AG04450 (cell line): ENCODE measurements at regions not wholly inside any gene's neighbourhood (a gene's known extent, or its start where the extent isn't known, plus 50 kb on each side); places are given as distances from the start of the nearest gene placed in this dataset.

ENCODE experiments used
- CTCF ChIA-PET: fragments of 300-600, 350-600 bp; formaldehyde crosslinking; extraction: SDS; loops from one replicate; lab custom pipeline; 2022; ENCODE audit warnings: antibody characterized with exemption, inconsistent platforms; lab: Charles Lee
- POLR2A ChIA-PET: fragments of 350-600 bp; formaldehyde crosslinking; extraction: SDS; loops from one replicate; lab custom pipeline; 2021; ENCODE audit warnings: antibody characterized with exemption, inconsistent platforms; lab: Yijun Ruan, JAX
- DNase-seq: peaks from one replicate; pipeline ENCODE4 v3.0.0-alpha.2; 2011; ENCODE audit warnings: low read depth, low spot score
- H3K27ac ChIP-seq: one replicate; pipeline ENCODE4 v1.5.1; 2012; ENCODE audit warnings: low read depth, low read length, control low read depth
- H3K27me3 ChIP-seq: one replicate; pipeline ENCODE4 v1.6.0; 2012; ENCODE audit warnings: low read length; ENCODE audit not compliant: control insufficient read depth, insufficient read depth
- H3K4me3 ChIP-seq: 2 replicates; pipeline ENCODE4 v1.5.1; 2011; ENCODE audit warnings: mild to moderate bottlenecking, low read depth, low read length, control low read depth
- H3K9me3 ChIP-seq: 2 replicates; pipeline ENCODE4 v1.5.1; 2012; ENCODE audit warnings: low read length; ENCODE audit not compliant: control insufficient read depth, insufficient read depth
- TF ChIP-seq, protein P1 (sequence below): IDR thresholded peaks from 2 replicates; pipeline ENCODE4 v1.5.1; 2011; ENCODE audit warnings: low read depth, low read length, control low read depth, inconsistent platforms

DNA sequence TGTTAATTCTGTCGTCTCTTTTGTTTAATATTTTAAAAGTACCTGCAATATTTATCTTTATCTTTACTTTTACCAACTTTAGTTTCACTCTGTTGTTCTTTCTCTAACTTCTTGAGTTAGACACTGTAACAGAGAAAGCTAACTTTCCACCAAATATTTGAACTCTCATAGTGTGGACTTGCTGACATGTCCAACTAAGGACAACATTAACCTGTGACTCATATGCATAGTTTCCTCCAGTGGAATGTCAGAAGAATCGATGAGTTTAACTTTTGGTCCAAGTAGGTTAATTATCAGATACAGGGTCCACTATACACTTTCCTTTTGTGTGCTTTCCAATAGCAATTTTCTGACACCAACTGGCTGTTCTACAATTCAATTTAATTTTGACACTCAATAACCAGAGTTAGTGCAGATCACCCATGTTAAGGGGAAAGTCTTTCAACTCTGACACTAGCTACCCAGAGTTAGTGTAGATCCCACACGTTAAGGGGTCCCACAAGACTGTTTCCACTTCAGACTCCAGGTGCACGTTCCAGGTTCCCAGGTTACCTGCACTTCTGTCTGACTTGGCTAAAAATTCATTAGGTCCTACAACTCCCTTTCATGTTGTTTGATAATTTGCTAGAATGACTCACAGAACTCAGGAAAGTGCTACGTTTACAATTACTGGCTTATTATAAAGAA, 559.0 kb upstream of the AMOT start:
- CTCF ChIA-PET: no interaction called here
- H3K4me3 ChIP-seq: no peak overlapping the region

DNA sequence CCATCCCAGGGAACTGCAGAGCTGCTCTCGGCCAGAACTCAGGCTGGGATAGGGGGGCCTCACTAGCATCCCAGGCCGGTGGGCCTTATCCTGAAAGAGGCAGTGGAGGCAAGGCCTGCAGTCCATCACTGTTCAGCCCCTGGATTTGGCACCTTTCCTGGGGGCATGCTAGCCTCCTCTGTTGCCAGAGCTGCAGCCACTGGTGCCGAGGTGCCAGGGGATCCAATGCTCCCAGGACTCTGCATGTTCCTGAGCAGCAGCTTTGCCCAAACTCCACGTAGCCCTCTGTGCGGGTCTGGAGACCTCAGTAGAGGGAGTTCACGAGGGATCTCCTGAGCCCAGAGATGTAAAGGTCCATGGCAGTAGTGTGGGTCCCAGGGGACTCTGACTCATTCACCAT, 551.7 kb upstream of the AMOT start:
- POLR2A ChIA-PET: no interaction called here
- TF ChIP-seq, protein P1, sequence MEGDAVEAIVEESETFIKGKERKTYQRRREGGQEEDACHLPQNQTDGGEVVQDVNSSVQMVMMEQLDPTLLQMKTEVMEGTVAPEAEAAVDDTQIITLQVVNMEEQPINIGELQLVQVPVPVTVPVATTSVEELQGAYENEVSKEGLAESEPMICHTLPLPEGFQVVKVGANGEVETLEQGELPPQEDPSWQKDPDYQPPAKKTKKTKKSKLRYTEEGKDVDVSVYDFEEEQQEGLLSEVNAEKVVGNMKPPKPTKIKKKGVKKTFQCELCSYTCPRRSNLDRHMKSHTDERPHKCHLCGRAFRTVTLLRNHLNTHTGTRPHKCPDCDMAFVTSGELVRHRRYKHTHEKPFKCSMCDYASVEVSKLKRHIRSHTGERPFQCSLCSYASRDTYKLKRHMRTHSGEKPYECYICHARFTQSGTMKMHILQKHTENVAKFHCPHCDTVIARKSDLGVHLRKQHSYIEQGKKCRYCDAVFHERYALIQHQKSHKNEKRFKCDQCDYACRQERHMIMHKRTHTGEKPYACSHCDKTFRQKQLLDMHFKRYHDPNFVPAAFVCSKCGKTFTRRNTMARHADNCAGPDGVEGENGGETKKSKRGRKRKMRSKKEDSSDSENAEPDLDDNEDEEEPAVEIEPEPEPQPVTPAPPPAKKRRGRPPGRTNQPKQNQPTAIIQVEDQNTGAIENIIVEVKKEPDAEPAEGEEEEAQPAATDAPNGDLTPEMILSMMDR: no peak
- H3K4me3 ChIP-seq: no peak overlapping the region
- H3K27me3 ChIP-seq: no peaks in the 10 kb centered on the region
- CTCF ChIA-PET: no interaction called here
- H3K27ac ChIP-seq: no peak overlapping the region
- DNase-seq: no peak
- H3K9me3 ChIP-seq: peaks cover 14% of the 10 kb centered on the region

More for the DNA sequence above, 559.0 kb upstream of the AMOT start:
- Histone ChIP-seq H3K27ac (no peak overlapping the region), H3K9me3 (no peaks in the 10 kb centered on the region), H3K27me3 (no peaks in the 10 kb centered on the region)
- no peak for DNase-seq
- TF ChIP-seq, protein P1: no peak
- POLR2A ChIA-PET: no interaction called here

DNA sequence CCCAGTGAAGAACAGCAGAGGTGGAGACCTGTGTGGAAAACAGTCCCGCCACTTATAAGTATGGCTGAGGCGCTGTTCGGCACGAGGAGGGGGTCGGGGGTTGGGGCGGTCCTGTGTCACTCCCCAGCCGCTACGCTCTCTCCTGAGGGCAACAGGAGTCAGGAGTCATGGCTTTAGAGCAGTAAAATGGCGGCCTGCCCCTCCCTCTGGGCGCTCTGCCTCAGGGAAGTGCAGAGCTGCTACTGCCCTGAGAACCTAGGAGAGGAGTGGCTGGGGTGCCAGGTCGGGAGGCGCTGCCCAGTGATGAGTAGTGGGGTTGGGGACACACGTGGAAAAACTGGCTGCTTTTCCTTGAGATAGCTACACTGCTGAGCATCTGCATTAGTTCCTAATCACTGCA, 551.2 kb upstream of the AMOT start:
- DNase-seq: no peak
- no peak overlapping the region for H3K4me3 ChIP-seq
- no peaks in the 10 kb centered on the region for H3K27me3 ChIP-seq
- CTCF ChIA-PET: no interaction called here
- POLR2A ChIA-PET: no interaction called here
- peaks cover 14% of the 10 kb centered on the region for H3K9me3 ChIP-seq
- H3K27ac ChIP-seq: no peak overlapping the region
- TF ChIP-seq, protein P1: no peak

DNA sequence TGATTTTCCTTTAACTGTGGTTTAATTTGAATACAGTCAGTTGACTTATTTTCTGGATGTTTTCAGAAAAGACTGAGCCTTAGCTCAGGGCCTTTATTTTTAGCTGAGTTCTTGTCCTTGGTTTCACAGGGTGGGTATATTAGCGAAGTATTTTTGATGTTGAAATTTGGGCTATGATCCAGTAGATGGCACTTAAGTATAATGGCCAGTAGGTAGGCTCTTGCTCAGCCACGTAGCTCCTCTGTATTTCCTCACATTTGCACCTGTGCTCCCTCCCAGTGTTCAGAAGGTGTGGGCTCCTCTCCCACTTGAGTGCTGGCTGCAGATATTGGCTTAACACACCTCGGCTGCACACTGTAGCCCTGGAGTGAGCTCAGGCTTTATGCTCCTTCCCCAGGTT, 549.9 kb upstream of the AMOT start:
- H3K27ac ChIP-seq: no peak overlapping the region
- H3K9me3 ChIP-seq: peaks cover 14% of the 10 kb centered on the region
- CTCF ChIA-PET: no interaction called here
- TF ChIP-seq, protein P1: no peak
- POLR2A ChIA-PET: no interaction called here
- H3K27me3 ChIP-seq: no peaks in the 10 kb centered on the region
- no peak for DNase-seq
- no peak overlapping the region for H3K4me3 ChIP-seq

DNA sequence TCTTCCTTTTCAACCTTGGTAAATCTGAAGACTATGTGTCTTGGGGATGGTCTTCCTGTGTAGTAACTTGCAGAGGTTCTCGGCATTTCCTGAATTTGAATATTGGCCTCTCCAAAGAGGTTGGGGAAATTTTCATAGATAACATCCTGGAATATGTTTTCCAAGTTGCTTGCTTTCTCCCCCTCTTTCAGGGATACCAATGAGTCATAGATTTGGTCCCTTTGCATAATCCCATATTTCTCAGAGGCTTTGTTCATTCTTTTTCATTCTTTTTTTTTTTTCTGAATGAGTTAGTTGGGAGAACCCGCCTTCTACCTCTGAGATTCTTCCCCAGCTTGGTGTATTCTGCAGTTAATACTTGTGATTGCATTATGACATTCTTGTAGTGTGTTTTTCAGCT, 549.2 kb upstream of the AMOT start:
- DNase-seq: no peak
- H3K27me3 ChIP-seq: no peaks in the 10 kb centered on the region
- TF ChIP-seq, protein P1: no peak
- H3K27ac ChIP-seq: no peak overlapping the region
- ChIA-PET POLR2A (no interaction called here), CTCF (no interaction called here)
- H3K4me3 ChIP-seq: no peak overlapping the region
- peaks cover 14% of the 10 kb centered on the region for H3K9me3 ChIP-seq
